NB4 (cell line): ENCODE measurements at regions not wholly inside any gene's neighbourhood (a gene's known extent, or its start where the extent isn't known, plus 50 kb on each side); places are given as distances from the start of the nearest gene placed in this dataset.

Source experiments
- DNase-seq: peaks from one replicate; pipeline ENCODE4 v3.0.0; 2010; ENCODE audit warnings: low read depth
- H3K4me3 ChIP-seq: one replicate; pipeline ENCODE4 v1.5.1; 2011; ENCODE audit warnings: mild to moderate bottlenecking, low read depth, low read length, moderate library complexity
- CTCF ChIP-seq: IDR thresholded peaks from one replicate; pipeline ENCODE4 v1.5.1; 2012; ENCODE audit warnings: low read depth, low read length
- MYC ChIP-seq: IDR thresholded peaks from 2 replicates; pipeline ENCODE4 v1.6.1; 2011; ENCODE audit warnings: low read depth, low read length
- POLR2A ChIP-seq: IDR thresholded peaks from 2 replicates; pipeline ENCODE4 v1.6.1; 2011; ENCODE audit warnings: mild to moderate bottlenecking; ENCODE audit not compliant: insufficient read length; ENCODE audit errors: extremely low read depth
- TF ChIP-seq, protein P1 (sequence below): IDR thresholded peaks from 2 replicates; pipeline ENCODE4 v1.6.1; 2011; ENCODE audit warnings: low read depth, low read length

DNA sequence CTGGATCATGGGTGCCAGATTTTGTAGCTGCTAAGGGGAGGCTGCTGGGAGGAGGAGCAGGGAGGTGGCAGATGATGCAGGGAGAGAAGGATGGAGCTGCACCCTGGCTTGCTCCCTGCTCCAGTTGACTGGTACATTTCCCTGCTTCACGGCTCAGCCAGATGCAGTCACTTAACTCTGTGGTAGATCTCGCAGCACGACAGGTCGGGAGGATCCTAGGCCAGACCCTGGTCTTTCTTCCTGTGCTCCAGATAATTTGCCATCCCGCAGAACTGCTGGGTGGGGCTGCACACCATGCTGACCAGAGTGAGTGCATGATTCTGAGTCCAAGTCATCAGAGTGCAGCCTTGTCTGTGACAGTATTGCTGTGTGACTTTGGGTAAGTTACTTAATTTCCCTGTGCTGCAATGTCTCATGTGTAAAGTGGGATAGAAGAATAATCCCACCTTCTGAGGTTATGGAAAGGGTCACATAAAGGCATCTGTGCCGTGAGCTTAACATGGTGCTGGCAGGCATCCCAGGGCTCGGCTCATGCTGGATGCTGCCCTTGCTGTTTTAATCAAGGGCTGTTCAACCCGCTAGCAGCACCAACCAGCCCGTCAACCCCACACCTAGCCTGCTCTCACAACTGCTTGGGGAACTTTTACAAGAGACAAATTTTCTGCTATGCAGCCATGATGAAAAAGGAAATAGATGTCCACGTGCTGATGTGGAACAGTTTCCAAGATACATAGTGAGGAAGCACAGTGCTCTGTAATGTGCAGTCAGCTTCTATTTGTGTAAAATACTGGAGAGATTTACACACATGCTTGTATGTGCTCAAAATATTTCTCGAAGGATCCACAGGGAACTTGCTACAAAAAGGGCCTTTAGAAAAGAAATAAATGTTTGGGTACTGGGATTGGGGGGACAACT is 257.9 kb downstream of the CDH26 start:
- no peak overlapping the region for H3K4me3 ChIP-seq
- DNase-seq = no peak
- TF ChIP-seq MYC (no peak), POLR2A (no peak), CTCF (no peak)
- TF ChIP-seq, protein P1, sequence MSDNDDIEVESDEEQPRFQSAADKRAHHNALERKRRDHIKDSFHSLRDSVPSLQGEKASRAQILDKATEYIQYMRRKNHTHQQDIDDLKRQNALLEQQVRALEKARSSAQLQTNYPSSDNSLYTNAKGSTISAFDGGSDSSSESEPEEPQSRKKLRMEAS = no peak

GRCh38 chr20:60219231-60219630 is 261.0 kb downstream of the CDH26 start:
- no peak for DNase-seq

DNA sequence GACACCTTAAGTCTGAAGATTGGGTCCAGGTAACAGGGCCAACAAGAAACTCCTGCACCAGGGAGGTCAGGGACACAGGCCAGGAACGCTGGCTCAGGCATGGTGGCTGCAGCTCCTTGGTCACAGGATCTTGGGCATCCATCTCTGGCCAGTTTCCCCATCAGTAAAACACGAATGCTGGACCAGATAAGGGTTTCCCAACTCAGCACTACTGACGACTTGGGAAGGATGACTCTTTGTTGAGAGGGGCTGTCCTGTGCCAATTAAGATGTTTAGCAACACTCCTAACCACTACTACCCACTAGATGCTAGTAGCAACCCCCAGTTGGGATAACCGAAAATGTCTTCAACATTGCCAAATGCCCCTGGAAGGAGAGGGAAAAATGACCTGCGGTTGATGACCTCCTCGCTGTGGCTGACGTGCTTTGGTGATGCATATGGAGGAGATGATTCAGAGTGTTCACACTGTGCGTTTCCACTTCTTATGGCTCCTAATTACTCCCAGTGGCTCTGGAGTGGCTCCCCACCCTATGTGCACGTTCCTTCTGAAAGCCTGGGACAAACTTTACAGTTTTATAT is 261.9 kb downstream of the CDH26 start:
- TF ChIP-seq POLR2A (no peak), CTCF (no peak)
- DNase-seq = no peak
- H3K4me3 ChIP-seq = no peak overlapping the region

More at GRCh38 chr20:60219231-60219630, 261.0 kb downstream of the CDH26 start:
- TF ChIP-seq, protein P1 = no peak
- H3K4me3 ChIP-seq = no peak overlapping the region

- no peak for TF ChIP-seq CTCF
- TF ChIP-seq, protein P1 = no peak
- TF ChIP-seq POLR2A = no peak
- TF ChIP-seq MYC = no peak
- DNase-seq = no peak
- no peak overlapping the region for H3K4me3 ChIP-seq
Measured at GRCh38 chr20:60220706-60221105, 262.5 kb downstream of the CDH26 start.

DNA sequence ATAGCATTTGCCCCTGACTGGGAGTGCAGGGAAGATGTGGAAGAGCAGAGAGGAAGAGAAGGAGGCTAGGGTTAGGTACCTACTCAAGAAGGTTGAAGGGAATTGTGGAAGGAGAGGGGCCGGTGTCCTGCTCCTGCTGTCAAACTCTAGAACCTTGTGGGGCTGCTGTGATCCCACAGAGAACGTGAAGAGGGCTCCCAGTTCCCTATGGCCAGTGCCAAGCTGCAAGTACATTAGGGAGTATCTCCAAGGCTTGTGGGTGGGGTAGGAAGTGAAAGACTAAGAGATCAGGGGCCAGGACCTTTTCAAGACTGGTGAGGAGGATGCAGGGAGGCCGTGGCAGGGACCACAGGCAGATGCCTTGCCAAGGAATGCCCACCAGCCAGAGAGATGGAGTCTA is 263.4 kb downstream of the CDH26 start:
- H3K4me3 ChIP-seq = no peak overlapping the region
- no peak for DNase-seq
- TF ChIP-seq POLR2A (no peak), CTCF (no peak), MYC (no peak)
- TF ChIP-seq, protein P1 = no peak

GRCh38 chr20:60222497-60222896 is 264.3 kb downstream of the CDH26 start:
- no peak for DNase-seq
- TF ChIP-seq MYC (no peak), POLR2A (no peak), CTCF (no peak)
- TF ChIP-seq, protein P1 = no peak
- H3K4me3 ChIP-seq = no peak overlapping the region
